GM12892 (cell line): ENCODE measurements at regions not wholly inside any gene's neighbourhood (a gene's known extent, or its start where the extent isn't known, plus 50 kb on each side); places are given as distances from the start of the nearest gene placed in this dataset.

ENCODE experiments used
- DNase-seq: peaks from one replicate; pipeline ENCODE4 v3.0.0; 2011; ENCODE audit not compliant: insufficient read length
- FAIRE-seq: peaks from 2 replicates; lab custom pipeline; 2011; peaks lifted over from hg19 to GRCh38; lab: Jason Lieb, UNC
- POLR2A ChIP-seq: IDR thresholded peaks from 2 replicates; pipeline ENCODE4 v1.6.1; 2011; ENCODE audit warnings: low read depth, low read length, control low read depth
- POLR2AphosphoS5 ChIP-seq: IDR thresholded peaks from 2 replicates; pipeline ENCODE4 v1.6.1; 2011; ENCODE audit warnings: low read depth, low read length, control low read depth
- TAF1 ChIP-seq: IDR thresholded peaks from 2 replicates; pipeline ENCODE4 v1.6.1; 2011; ENCODE audit warnings: low read depth, mild to moderate bottlenecking, control low read depth, low read length, borderline replicate concordance

- TF ChIP-seq TAF1 (no peak), POLR2A (no peak), POLR2AphosphoS5 (no peak)
- no peak for DNase-seq
- no peak for FAIRE-seq
Measured at GRCh38 chr2:220064111-220065030, 436.9 kb downstream of the SLC4A3 start.

GRCh38 chr2:220065581-220065980, 438.2 kb downstream of the SLC4A3 start:
- TF ChIP-seq POLR2AphosphoS5 (no peak), POLR2A (no peak)
- DNase-seq (no peak), FAIRE-seq (no peak)

- DNase-seq: no peak
- FAIRE-seq: no peak
Measured at GRCh38 chr2:220068846-220069245, 441.4 kb downstream of the SLC4A3 start.

GRCh38 chr2:220070349-220070748, 442.9 kb downstream of the SLC4A3 start:
- FAIRE-seq: no peak

More at GRCh38 chr2:220068846-220069245, 441.4 kb downstream of the SLC4A3 start:
- TF ChIP-seq POLR2AphosphoS5: no peak
- no peak for TF ChIP-seq TAF1
- no peak for TF ChIP-seq POLR2A

GRCh38 chr2:220071696-220072095, 444.3 kb downstream of the SLC4A3 start:
- TF ChIP-seq POLR2AphosphoS5 (no peak), TAF1 (no peak), POLR2A (no peak)
- FAIRE-seq (no peak), DNase-seq (no peak)

More at GRCh38 chr2:220070349-220070748, 442.9 kb downstream of the SLC4A3 start:
- no peak for DNase-seq
- no peak for TF ChIP-seq POLR2A
- no peak for TF ChIP-seq TAF1
- no peak for TF ChIP-seq POLR2AphosphoS5

- no peak for FAIRE-seq
- no peak for TF ChIP-seq POLR2A
- TF ChIP-seq TAF1: no peak
- no peak for TF ChIP-seq POLR2AphosphoS5
- no peak for DNase-seq
Measured at GRCh38 chr2:220072669-220073220, 445.3 kb downstream of the SLC4A3 start.

- TF ChIP-seq POLR2A (no peak), POLR2AphosphoS5 (no peak), TAF1 (no peak)
- FAIRE-seq (no peak), DNase-seq (no peak)
Measured at GRCh38 chr2:220075835-220076234, 448.4 kb downstream of the SLC4A3 start.

GRCh38 chr2:220076734-220077133, 449.3 kb downstream of the SLC4A3 start:
- FAIRE-seq: no peak
- no peak for DNase-seq
- TF ChIP-seq POLR2A (no peak), TAF1 (no peak), POLR2AphosphoS5 (no peak)

GRCh38 chr2:220077488-220077887, 450.1 kb downstream of the SLC4A3 start:
- no peak for FAIRE-seq
- no peak for DNase-seq
- TF ChIP-seq POLR2AphosphoS5 (no peak), TAF1 (no peak), POLR2A (no peak)

GRCh38 chr2:220078439-220078838, 451.0 kb downstream of the SLC4A3 start:
- FAIRE-seq (no peak), DNase-seq (no peak)
- no peak for TF ChIP-seq POLR2AphosphoS5
- no peak for TF ChIP-seq POLR2A

GRCh38 chr2:220079595-220079994, 452.2 kb downstream of the SLC4A3 start:
- DNase-seq (no peak), FAIRE-seq (no peak)
- TF ChIP-seq TAF1 (no peak), POLR2AphosphoS5 (no peak), POLR2A (no peak)

GRCh38 chr2:220081171-220081570, 453.7 kb downstream of the SLC4A3 start:
- no peak for DNase-seq
- FAIRE-seq: no peak
- TF ChIP-seq POLR2A (no peak), TAF1 (no peak), POLR2AphosphoS5 (no peak)

- TF ChIP-seq POLR2AphosphoS5: no peak
- TF ChIP-seq TAF1: no peak
- no peak for TF ChIP-seq POLR2A
- DNase-seq (no peak), FAIRE-seq (no peak)
Measured at GRCh38 chr2:220090050-220090449, 462.6 kb downstream of the SLC4A3 start.
